T-helper 2 cell treated with Interferon-gamma antibody and Interleukin-4, amounts not matched to agents 5 μg/mL and 100 μg/mL, for 36 hours (primary cell): ENCODE measurements at regions not wholly inside any gene's neighbourhood (a gene's known extent, or its start where the extent isn't known, plus 50 kb on each side); places are given as distances from the start of the nearest gene placed in this dataset.
"Not testable (repeated sequence)": the region's sequence is repeated elsewhere in the genome, so short reads cannot be mapped to it uniquely, and the experiment has no call there.

Experiments
- DNase-seq: peaks from one replicate; pipeline ENCODE4 v3.0.0; 2021; ENCODE audit warnings: low spot score
- H3K27ac Mint-ChIP-seq: one replicate; pipeline ENCODE4 v1.8.0; 2021; ENCODE audit warnings: mild to moderate bottlenecking, mixed read lengths
- H3K27me3 Mint-ChIP-seq: one replicate; pipeline ENCODE4 v1.8.0; 2021; ENCODE audit warnings: low read depth, mixed read lengths
- H3K36me3 Mint-ChIP-seq: one replicate; pipeline ENCODE4 v1.8.0; 2021; ENCODE audit warnings: low read depth, mixed read lengths
- H3K4me1 Mint-ChIP-seq: one replicate; pipeline ENCODE4 v1.8.0; 2021; ENCODE audit warnings: low read depth, mixed read lengths
- H3K4me3 Mint-ChIP-seq: one replicate; pipeline ENCODE4 v1.8.0; 2022; ENCODE audit warnings: mild to moderate bottlenecking, moderate library complexity, mixed read lengths
- H3K9me3 Mint-ChIP-seq: one replicate; pipeline ENCODE4 v1.8.0; 2021; ENCODE audit warnings: mixed read lengths

GRCh38 chr2:195587966-195588365 lies 69.1 kb upstream of the SLC39A10 start:
- no peak overlapping the region for H3K4me3 Mint-ChIP-seq
- H3K27me3 Mint-ChIP-seq, result no peaks in the 10 kb centered on the region
- H3K4me1 Mint-ChIP-seq, result peaks cover 2% of the 10 kb centered on the region
- DNase-seq, result no peak
- no peaks in the 10 kb centered on the region for H3K36me3 Mint-ChIP-seq
- H3K9me3 Mint-ChIP-seq, result no peaks in the 10 kb centered on the region
- no peak overlapping the region for H3K27ac Mint-ChIP-seq

GRCh38 chr2:195586062-195586714 lies 70.8 kb upstream of the SLC39A10 start:
- H3K27me3 Mint-ChIP-seq, result no peaks in the 10 kb centered on the region
- H3K4me3 Mint-ChIP-seq, result no peak overlapping the region
- H3K27ac Mint-ChIP-seq, result no peak overlapping the region
- no peak for DNase-seq
- peaks cover 3% of the 10 kb centered on the region for H3K4me1 Mint-ChIP-seq
- H3K9me3 Mint-ChIP-seq, result no peaks in the 10 kb centered on the region
- no peaks in the 10 kb centered on the region for H3K36me3 Mint-ChIP-seq

GRCh38 chr2:195582188-195582587 lies 74.8 kb upstream of the SLC39A10 start:
- peaks cover 18% of the 10 kb centered on the region for H3K4me1 Mint-ChIP-seq
- no peak overlapping the region for H3K27ac Mint-ChIP-seq
- no peak for DNase-seq
- H3K4me3 Mint-ChIP-seq, result no peak overlapping the region
- no peaks in the 10 kb centered on the region for H3K9me3 Mint-ChIP-seq
- H3K36me3 Mint-ChIP-seq, result peaks cover 3% of the 10 kb centered on the region
- H3K27me3 Mint-ChIP-seq, result no peaks in the 10 kb centered on the region

GRCh38 chr2:195579776-195580555 lies 77.1 kb upstream of the SLC39A10 start:
- Mint-ChIP-seq H3K4me3 (peak overlapping the region; percentile 7), H3K27me3 (no peaks in the 10 kb centered on the region), H3K27ac (no peak overlapping the region), H3K9me3 (no peaks in the 10 kb centered on the region), H3K4me1 (peaks cover 30% of the 10 kb centered on the region), H3K36me3 (peaks cover 3% of the 10 kb centered on the region)
- no peak for DNase-seq

- H3K9me3 Mint-ChIP-seq, result peaks cover 6% of the 10 kb centered on the region
- H3K36me3 Mint-ChIP-seq, result peaks cover 7% of the 10 kb centered on the region
- H3K4me1 Mint-ChIP-seq, result peaks cover 43% of the 10 kb centered on the region
- H3K27ac Mint-ChIP-seq, result no peak overlapping the region
- DNase-seq, result no peak
- no peaks in the 10 kb centered on the region for H3K27me3 Mint-ChIP-seq
- peak overlapping the region; percentile 52 for H3K4me3 Mint-ChIP-seq
These were observed 81.1 kb upstream of the SLC39A10 start for GRCh38 chr2:195575879-195576401.

GRCh38 chr2:195575016-195575415 lies 82.0 kb upstream of the SLC39A10 start:
- Mint-ChIP-seq H3K4me1 (peaks cover 42% of the 10 kb centered on the region), H3K9me3 (peaks cover 6% of the 10 kb centered on the region), H3K36me3 (peaks cover 6% of the 10 kb centered on the region), H3K27me3 (no peaks in the 10 kb centered on the region), H3K4me3 (no peak overlapping the region), H3K27ac (no peak overlapping the region)
- DNase-seq, result no peak

- Mint-ChIP-seq H3K27me3 (no peaks in the 10 kb centered on the region), H3K4me1 (peaks cover 43% of the 10 kb centered on the region), H3K27ac (no peak overlapping the region), H3K4me3 (no peak overlapping the region), H3K36me3 (peaks cover 6% of the 10 kb centered on the region), H3K9me3 (peaks cover 6% of the 10 kb centered on the region)
- DNase-seq, result no peak
These were observed 82.7 kb upstream of the SLC39A10 start for GRCh38 chr2:195574312-195574711.

- DNase-seq, result no peak
- Mint-ChIP-seq H3K27ac (no peak overlapping the region), H3K27me3 (no peaks in the 10 kb centered on the region), H3K36me3 (peaks cover 9% of the 10 kb centered on the region), H3K4me1 (peaks cover 46% of the 10 kb centered on the region), H3K9me3 (peaks cover 6% of the 10 kb centered on the region), H3K4me3 (no peak overlapping the region)
These were observed 83.9 kb upstream of the SLC39A10 start for GRCh38 chr2:195572895-195573683.

- Mint-ChIP-seq H3K36me3 (peaks cover 9% of the 10 kb centered on the region), H3K4me3 (no peak overlapping the region)
- DNase-seq, result no peak
These were observed 86.7 kb upstream of the SLC39A10 start for GRCh38 chr2:195570329-195570728.

GRCh38 chr2:195569255-195569654 lies 87.8 kb upstream of the SLC39A10 start:
- Mint-ChIP-seq H3K4me3 (no peak overlapping the region), H3K36me3 (peaks cover 9% of the 10 kb centered on the region), H3K27me3 (no peaks in the 10 kb centered on the region), H3K27ac (no peak overlapping the region), H3K4me1 (peaks cover 35% of the 10 kb centered on the region), H3K9me3 (peaks cover 6% of the 10 kb centered on the region)
- no peak for DNase-seq

More at GRCh38 chr2:195570329-195570728, 86.7 kb upstream of the SLC39A10 start:
- peaks cover 37% of the 10 kb centered on the region for H3K4me1 Mint-ChIP-seq
- peaks cover 6% of the 10 kb centered on the region for H3K9me3 Mint-ChIP-seq
- H3K27ac Mint-ChIP-seq, result no peak overlapping the region
- H3K27me3 Mint-ChIP-seq, result no peaks in the 10 kb centered on the region

- H3K4me1 Mint-ChIP-seq, result peaks cover 45% of the 10 kb centered on the region
- H3K27ac Mint-ChIP-seq, result peak overlapping the region; percentile 93
- not testable (repeated sequence) for H3K36me3 Mint-ChIP-seq, DNase-seq, H3K9me3 Mint-ChIP-seq, H3K27me3 Mint-ChIP-seq
- peak overlapping the region; percentile 64 for H3K4me3 Mint-ChIP-seq
These were observed 92.3 kb upstream of the SLC39A10 start for GRCh38 chr2:195564625-195565135.

- peaks cover 45% of the 10 kb centered on the region for H3K4me1 Mint-ChIP-seq
These were observed 93.0 kb upstream of the SLC39A10 start for GRCh38 chr2:195563857-195564512.

More at GRCh38 chr2:195563857-195564512, 93.0 kb upstream of the SLC39A10 start:
- Mint-ChIP-seq H3K36me3 (peaks cover 2% of the 10 kb centered on the region), H3K4me3 (peak overlapping the region; percentile 64), H3K27ac (peak overlapping the region; percentile 93), H3K9me3 (no peaks in the 10 kb centered on the region), H3K27me3 (no peaks in the 10 kb centered on the region)
- DNase-seq, result peak; percentile 62
